ENCODE measurements at regions not wholly inside any gene's neighbourhood (a gene's known extent, or its start where the extent isn't known, plus 50 kb on each side); places are given as distances from the start of the nearest gene placed in this dataset.

DNA sequence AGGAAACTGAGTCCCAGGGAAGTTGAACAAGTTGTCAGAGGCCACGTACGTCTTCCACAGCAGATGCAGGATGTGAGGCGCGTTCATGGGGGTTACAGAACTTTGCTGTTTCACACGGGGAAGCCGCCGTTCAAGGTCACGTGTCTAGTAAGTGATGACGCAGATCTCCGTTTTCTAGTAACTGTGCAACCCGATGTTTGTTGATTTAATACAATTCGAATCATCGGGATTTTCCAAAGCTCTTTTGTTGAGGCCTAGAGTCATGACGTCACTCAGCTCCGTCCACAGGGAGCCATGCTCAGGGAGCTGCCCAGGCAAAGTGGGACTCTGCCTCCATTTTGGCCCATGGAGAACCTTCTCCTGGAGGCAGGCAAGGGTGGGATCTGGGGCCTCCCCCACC is 1121.8 kb downstream of the TBC1D22A start:
- H3K36me3 ChIP-seq, result no peaks in the 10 kb centered on the region
- H3K9me3 ChIP-seq, result no peaks in the 10 kb centered on the region
- TF ChIP-seq POLR2A (IDR thresholded peaks at IDR 0.05), result no peak
- TF ChIP-seq EP300 (IDR thresholded peaks at IDR 0.05), result no peak
- TF ChIP-seq, protein P1, sequence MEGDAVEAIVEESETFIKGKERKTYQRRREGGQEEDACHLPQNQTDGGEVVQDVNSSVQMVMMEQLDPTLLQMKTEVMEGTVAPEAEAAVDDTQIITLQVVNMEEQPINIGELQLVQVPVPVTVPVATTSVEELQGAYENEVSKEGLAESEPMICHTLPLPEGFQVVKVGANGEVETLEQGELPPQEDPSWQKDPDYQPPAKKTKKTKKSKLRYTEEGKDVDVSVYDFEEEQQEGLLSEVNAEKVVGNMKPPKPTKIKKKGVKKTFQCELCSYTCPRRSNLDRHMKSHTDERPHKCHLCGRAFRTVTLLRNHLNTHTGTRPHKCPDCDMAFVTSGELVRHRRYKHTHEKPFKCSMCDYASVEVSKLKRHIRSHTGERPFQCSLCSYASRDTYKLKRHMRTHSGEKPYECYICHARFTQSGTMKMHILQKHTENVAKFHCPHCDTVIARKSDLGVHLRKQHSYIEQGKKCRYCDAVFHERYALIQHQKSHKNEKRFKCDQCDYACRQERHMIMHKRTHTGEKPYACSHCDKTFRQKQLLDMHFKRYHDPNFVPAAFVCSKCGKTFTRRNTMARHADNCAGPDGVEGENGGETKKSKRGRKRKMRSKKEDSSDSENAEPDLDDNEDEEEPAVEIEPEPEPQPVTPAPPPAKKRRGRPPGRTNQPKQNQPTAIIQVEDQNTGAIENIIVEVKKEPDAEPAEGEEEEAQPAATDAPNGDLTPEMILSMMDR (IDR thresholded peaks at IDR 0.05), result no peak
- H3K27ac ChIP-seq, result no peak overlapping the region
- H3K4me1 ChIP-seq (ENCODE audit: insufficient read depth), result peaks cover 11% of the 10 kb centered on the region
- intact Hi-C loops (cut with DNase I), result no loop called here
- WGBS, 3 donors, result 89 to 92% (median 89%) methylated on average over 15 of the region's 15 CpGs
- DNase-seq, result no peak
- no peak overlapping the region for H3K4me3 ChIP-seq
- H3K27me3 ChIP-seq, result no peaks in the 10 kb centered on the region

DNA sequence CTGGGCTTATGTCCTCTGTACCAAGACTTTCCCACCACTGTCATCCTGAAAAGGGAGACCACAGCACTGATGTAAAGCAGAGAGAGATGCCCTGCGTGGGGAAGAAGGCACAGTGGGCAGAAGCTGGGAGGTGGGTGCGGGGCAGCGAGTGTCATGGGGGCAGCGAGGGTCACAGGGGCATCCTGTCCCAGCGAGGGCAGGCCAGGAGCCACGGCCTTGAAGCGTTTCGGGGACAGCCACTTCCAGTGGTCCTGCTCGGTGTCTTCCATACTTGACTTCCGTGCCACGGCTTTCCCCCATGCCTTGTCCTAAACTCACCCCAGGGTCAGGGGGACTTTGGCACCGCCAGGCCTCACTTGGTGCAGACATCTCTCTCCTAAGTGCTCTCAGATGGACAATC is 1121.3 kb downstream of the TBC1D22A start:
- H3K27me3 ChIP-seq, result no peaks in the 10 kb centered on the region
- H3K4me3 ChIP-seq, result no peak overlapping the region
- H3K36me3 ChIP-seq, result no peaks in the 10 kb centered on the region
- intact Hi-C loops (cut with DNase I), result no loop called here
- peaks cover 11% of the 10 kb centered on the region for H3K4me1 ChIP-seq (ENCODE audit: insufficient read depth)
- no peaks in the 10 kb centered on the region for H3K9me3 ChIP-seq
- TF ChIP-seq, protein P1 (IDR thresholded peaks at IDR 0.05), result no peak
- no peak for TF ChIP-seq EP300 (IDR thresholded peaks at IDR 0.05)
- 94 to 96% (median 95%) methylated on average over 12 of the region's 12 CpGs for WGBS, 3 donors
- H3K27ac ChIP-seq, result no peak overlapping the region
- DNase-seq, result no peak

DNA sequence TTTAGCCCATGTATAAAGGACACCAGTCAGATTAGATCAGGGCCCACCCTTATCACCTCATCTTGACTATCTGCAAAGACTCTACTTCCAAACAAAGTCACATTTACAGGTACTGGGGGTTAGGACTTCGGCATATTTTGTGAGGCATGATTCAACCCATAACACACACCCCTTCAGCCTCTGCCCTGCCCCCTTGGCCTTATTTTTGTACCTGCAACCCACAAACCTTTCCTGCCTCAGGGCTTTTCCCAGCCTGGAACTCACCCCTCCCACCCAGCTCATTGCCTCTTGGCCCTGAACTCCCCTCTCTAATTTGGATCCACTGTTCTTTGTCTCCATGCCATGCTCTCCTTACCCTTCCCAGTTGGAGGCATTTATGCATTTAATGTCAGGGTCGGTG is 1116.9 kb downstream of the TBC1D22A start:
- TF ChIP-seq, protein P1 (IDR thresholded peaks at IDR 0.05), result no peak
- TF ChIP-seq EP300 (IDR thresholded peaks at IDR 0.05) (no peak), POLR2A (IDR thresholded peaks at IDR 0.05) (no peak)
- 95 to 98% (median 95%) methylated on average over 2 of the region's 2 CpGs for WGBS, 3 donors

DNA sequence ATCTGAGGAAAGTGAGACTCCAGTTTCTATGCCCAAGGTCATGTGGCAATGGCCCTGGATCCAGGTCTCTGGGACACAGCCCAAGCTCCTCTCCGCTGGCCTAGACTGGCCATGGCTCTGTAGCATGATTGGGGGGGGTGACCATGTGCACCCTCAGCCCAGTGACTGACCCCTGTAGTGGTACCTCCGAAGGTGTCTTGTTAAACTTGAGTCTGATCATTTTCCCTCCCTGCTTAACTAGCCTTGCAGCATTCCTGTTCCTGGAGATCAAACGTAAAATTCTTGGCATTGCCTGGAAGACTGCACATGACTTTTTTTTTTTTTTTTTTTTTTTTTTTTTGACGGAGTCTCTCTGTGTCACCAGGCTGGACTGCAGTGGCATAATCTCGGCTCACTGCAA is 1116.0 kb downstream of the TBC1D22A start:
- Histone ChIP-seq H3K4me3 (no peak overlapping the region), H3K27ac (no peak overlapping the region), H3K9me3 (no peaks in the 10 kb centered on the region), H3K4me1 (ENCODE audit: insufficient read depth) (no peaks in the 10 kb centered on the region), H3K36me3 (no peaks in the 10 kb centered on the region), H3K27me3 (no peaks in the 10 kb centered on the region)
- no peak for TF ChIP-seq EP300 (IDR thresholded peaks at IDR 0.05)
- no peak for TF ChIP-seq POLR2A (IDR thresholded peaks at IDR 0.05)
- TF ChIP-seq, protein P1 (IDR thresholded peaks at IDR 0.05), result no peak
- intact Hi-C loops (cut with DNase I), result no loop called here
- DNase-seq, result no peak
- WGBS, 3 donors, result 56 to 72% (median 67%) methylated on average over 5 of the region's 5 CpGs

More for the DNA sequence above, 1116.9 kb downstream of the TBC1D22A start:
- DNase-seq, result no peak
- intact Hi-C loops (cut with DNase I), result no loop called here
- Histone ChIP-seq H3K27ac (no peak overlapping the region), H3K36me3 (no peaks in the 10 kb centered on the region), H3K4me1 (ENCODE audit: insufficient read depth) (no peaks in the 10 kb centered on the region), H3K4me3 (no peak overlapping the region), H3K9me3 (no peaks in the 10 kb centered on the region), H3K27me3 (no peaks in the 10 kb centered on the region)
